Trophoblast cell (in vitro differentiated cells and primary cell): ENCODE measurements at regions not wholly inside any gene's neighbourhood (a gene's known extent, or its start where the extent isn't known, plus 50 kb on each side); places are given as distances from the start of the nearest gene placed in this dataset.
A peak's percentile ranks its signal among the peaks of the same experiment; 100 is the strongest.

ENCODE experiments used
- DNase-seq, 2 donors: peaks; one replicate each; pipeline ENCODE4 v3.0.0-alpha.2; 2016
- H2AFZ ChIP-seq: 2 replicates; pipeline ENCODE4 v1.6.1; 2013; ENCODE audit warnings: low read length, moderate library complexity, mild to moderate bottlenecking; ENCODE audit not compliant: insufficient read depth, poor library complexity
- H2AK5ac ChIP-seq: 2 replicates; pipeline ENCODE4 v1.6.1; 2013; ENCODE audit warnings: mild to moderate bottlenecking, low read length
- H2BK120ac ChIP-seq: 2 replicates; pipeline ENCODE4 v1.6.1; 2013; ENCODE audit warnings: low read length, mild to moderate bottlenecking, moderate library complexity; ENCODE audit not compliant: insufficient read depth, poor library complexity
- H2BK12ac ChIP-seq: 2 replicates; pipeline ENCODE4 v1.6.1; 2013; ENCODE audit warnings: mild to moderate bottlenecking, low read length, moderate library complexity
- H2BK5ac ChIP-seq: 2 replicates; pipeline ENCODE4 v1.6.1; 2013; ENCODE audit warnings: low read length, low read depth, moderate library complexity, mild to moderate bottlenecking; ENCODE audit not compliant: poor library complexity
- H3K14ac ChIP-seq: 2 replicates; pipeline ENCODE4 v1.6.1; 2013; ENCODE audit warnings: mild to moderate bottlenecking, low read length
- H3K18ac ChIP-seq: 2 replicates; pipeline ENCODE4 v1.6.1; 2013; ENCODE audit warnings: mild to moderate bottlenecking, low read length
- H3K23ac ChIP-seq: 2 replicates; pipeline ENCODE4 v1.6.1; 2013; ENCODE audit warnings: low read length
- H3K27ac ChIP-seq: 2 replicates; pipeline ENCODE4 v1.5.1; 2013; ENCODE audit warnings: low read depth, mild to moderate bottlenecking, inconsistent platforms, low read length, moderate library complexity
- H3K27me3 ChIP-seq: 2 replicates; pipeline ENCODE4 v1.6.1; 2013; ENCODE audit warnings: inconsistent platforms, mild to moderate bottlenecking, low read length, moderate library complexity; ENCODE audit not compliant: insufficient read depth
- H3K36me3 ChIP-seq, 2 experiments: 1 replicate in 1 of 2; 2 replicates in 1 of 2; pipeline ENCODE4 v1.6.1; 2013; ENCODE audit warnings: low read length in 2 of 2, mild to moderate bottlenecking in 2 of 2, moderate library complexity in 1 of 2; ENCODE audit not compliant: insufficient read depth in 2 of 2, control insufficient read depth in 1 of 2
- H3K4ac ChIP-seq: 2 replicates; pipeline ENCODE4 v1.6.1; 2013; ENCODE audit warnings: low read depth, mild to moderate bottlenecking, low read length, moderate library complexity
- H3K4me1 ChIP-seq, 2 experiments: 1 replicate in 1 of 2; 2 replicates in 1 of 2; pipeline ENCODE4 v1.6.1; 2013; ENCODE audit warnings: low read length in 2 of 2, mild to moderate bottlenecking in 2 of 2, moderate library complexity in 1 of 2; ENCODE audit not compliant: insufficient read depth in 2 of 2, control insufficient read depth in 1 of 2
- H3K4me2 ChIP-seq: 2 replicates; pipeline ENCODE4 v1.6.1; 2013; ENCODE audit warnings: inconsistent platforms, mild to moderate bottlenecking, low read length, moderate library complexity
- H3K4me3 ChIP-seq: 2 replicates; pipeline ENCODE4 v1.5.1; 2013; ENCODE audit warnings: mild to moderate bottlenecking, low read depth, low read length, inconsistent platforms
- H3K79me1 ChIP-seq: one replicate; pipeline ENCODE4 v1.6.1; 2013; ENCODE audit warnings: low read length
- H3K79me2 ChIP-seq: 2 replicates; pipeline ENCODE4 v1.6.1; 2013; ENCODE audit warnings: low read length, mild to moderate bottlenecking; ENCODE audit not compliant: control insufficient read depth, insufficient read depth, poor library complexity
- H3K9ac ChIP-seq: 2 replicates; pipeline ENCODE4 v1.6.1; 2013; ENCODE audit warnings: mild to moderate bottlenecking, low read length
- H3K9me3 ChIP-seq: 2 replicates; pipeline ENCODE4 v1.6.1; 2013; ENCODE audit warnings: low read depth, mild to moderate bottlenecking, control low read depth, inconsistent platforms, low read length; ENCODE audit not compliant: insufficient read depth
- H4K12ac ChIP-seq: 2 replicates; pipeline ENCODE4 v1.6.1; 2013; ENCODE audit warnings: low read depth, mild to moderate bottlenecking, low read length, moderate library complexity
- H4K8ac ChIP-seq: 2 replicates; pipeline ENCODE4 v1.6.1; 2013; ENCODE audit warnings: low read depth, mild to moderate bottlenecking, low read length, moderate library complexity
- H4K91ac ChIP-seq: one replicate; pipeline ENCODE4 v1.6.1; 2013; ENCODE audit warnings: low read depth, mild to moderate bottlenecking, low read length, moderate library complexity
- WGBS: extraction: QIAGEN DNeasy Blood & Tissue Kit; methylation state at CpG from one replicate; pipeline ENCODE4 v1.1.7; 2013; ENCODE audit warnings: missing lambda C conversion rate; ENCODE audit not compliant: insufficient read length, insufficient coverage; ENCODE audit errors: extremely low coverage; 5-methylcytosine and 5-hydroxymethylcytosine counted together

- no peak overlapping the region for H4K91ac ChIP-seq
- H3K4me3 ChIP-seq, result no peak overlapping the region
- WGBS, result no CpG with 5 or more reads among the region's 1 CpG
- no peaks in the 10 kb centered on the region for H3K79me2 ChIP-seq
- no peak overlapping the region for H3K4ac ChIP-seq
- no peak overlapping the region for H3K4me2 ChIP-seq
- H3K23ac ChIP-seq, result no peak overlapping the region
- H4K8ac ChIP-seq, result no peak overlapping the region
- no peaks in the 10 kb centered on the region for H3K36me3 ChIP-seq
- H3K14ac ChIP-seq, result no peak overlapping the region
- no peaks in the 10 kb centered on the region for H3K9me3 ChIP-seq
- no peaks in the 10 kb centered on the region for H3K27me3 ChIP-seq
- no peak for DNase-seq
- H4K12ac ChIP-seq, result no peak overlapping the region
- H2AFZ ChIP-seq, result no peak overlapping the region
- no peak overlapping the region for H3K27ac ChIP-seq
- H2BK5ac ChIP-seq, result no peak overlapping the region
- H3K18ac ChIP-seq, result no peak overlapping the region
- no peak overlapping the region for H2BK12ac ChIP-seq
- no peak overlapping the region for H2AK5ac ChIP-seq
- no peak overlapping the region for H3K9ac ChIP-seq
- no peak overlapping the region for H2BK120ac ChIP-seq
- H3K79me1 ChIP-seq, result no peaks in the 10 kb centered on the region
- no peaks in the 10 kb centered on the region for H3K4me1 ChIP-seq
These were observed 1252.9 kb upstream of the TMEM132C start for GRCh38 chr12:127014079-127014478.

GRCh38 chr12:127024791-127025190 is 1242.2 kb upstream of the TMEM132C start:
- Histone ChIP-seq H3K79me2 (no peaks in the 10 kb centered on the region), H3K4ac (no peak overlapping the region), H3K36me3 (no peaks in the 10 kb centered on the region), H2BK12ac (no peak overlapping the region), H2BK120ac (no peak overlapping the region), H2BK5ac (no peak overlapping the region), H3K14ac (no peak overlapping the region), H4K8ac (no peak overlapping the region), H3K4me1 (no peaks in the 10 kb centered on the region), H3K23ac (no peak overlapping the region), H3K27ac (no peak overlapping the region), H3K9me3 (peaks cover 1% of the 10 kb centered on the region), H3K27me3 (no peaks in the 10 kb centered on the region), H3K4me3 (no peak overlapping the region), H2AFZ (no peak overlapping the region), H3K79me1 (no peaks in the 10 kb centered on the region), H3K9ac (no peak overlapping the region), H3K4me2 (no peak overlapping the region), H4K12ac (no peak overlapping the region), H2AK5ac (no peak overlapping the region), H4K91ac (no peak overlapping the region), H3K18ac (no peak overlapping the region)
- no peak for DNase-seq
- WGBS, result no CpG with 5 or more reads among the region's 2 CpGs

GRCh38 chr12:127025545-127025944 is 1241.4 kb upstream of the TMEM132C start:
- H3K18ac ChIP-seq, result no peak overlapping the region
- no peak overlapping the region for H3K4me3 ChIP-seq
- no peak overlapping the region for H3K4me2 ChIP-seq
- no peak overlapping the region for H2BK12ac ChIP-seq
- peaks cover 1% of the 10 kb centered on the region for H3K9me3 ChIP-seq
- H2AK5ac ChIP-seq, result no peak overlapping the region
- no peak for DNase-seq
- H3K9ac ChIP-seq, result no peak overlapping the region
- no CpG with 5 or more reads among the region's 1 CpG for WGBS
- no peaks in the 10 kb centered on the region for H3K4me1 ChIP-seq
- H3K27ac ChIP-seq, result no peak overlapping the region
- H3K14ac ChIP-seq, result no peak overlapping the region
- no peak overlapping the region for H3K4ac ChIP-seq
- H4K91ac ChIP-seq, result no peak overlapping the region
- no peaks in the 10 kb centered on the region for H3K36me3 ChIP-seq
- no peaks in the 10 kb centered on the region for H3K27me3 ChIP-seq
- no peaks in the 10 kb centered on the region for H3K79me1 ChIP-seq
- H2BK120ac ChIP-seq, result no peak overlapping the region
- H4K8ac ChIP-seq, result no peak overlapping the region
- no peak overlapping the region for H2BK5ac ChIP-seq
- H3K79me2 ChIP-seq, result no peaks in the 10 kb centered on the region
- no peak overlapping the region for H2AFZ ChIP-seq
- no peak overlapping the region for H4K12ac ChIP-seq
- no peak overlapping the region for H3K23ac ChIP-seq

- no peak overlapping the region for H3K9ac ChIP-seq
- no peak overlapping the region for H3K14ac ChIP-seq
- H3K4me2 ChIP-seq, result no peak overlapping the region
- peak; percentile 55 to 64 for DNase-seq
- H2BK12ac ChIP-seq, result no peak overlapping the region
- H4K12ac ChIP-seq, result no peak overlapping the region
- H3K36me3 ChIP-seq, result no peaks in the 10 kb centered on the region
- H3K23ac ChIP-seq, result no peak overlapping the region
- H2BK120ac ChIP-seq, result no peak overlapping the region
- no peak overlapping the region for H4K91ac ChIP-seq
- WGBS, result no CpG with 5 or more reads among the region's 11 CpGs
- H2BK5ac ChIP-seq, result no peak overlapping the region
- H3K9me3 ChIP-seq, result peaks cover 2% of the 10 kb centered on the region
- no peak overlapping the region for H3K4ac ChIP-seq
- no peak overlapping the region for H4K8ac ChIP-seq
- no peak overlapping the region for H3K18ac ChIP-seq
- H3K27ac ChIP-seq, result no peak overlapping the region
- no peaks in the 10 kb centered on the region for H3K4me1 ChIP-seq
- H2AFZ ChIP-seq, result no peak overlapping the region
- H3K4me3 ChIP-seq, result no peak overlapping the region
- no peaks in the 10 kb centered on the region for H3K79me1 ChIP-seq
- H3K27me3 ChIP-seq, result no peaks in the 10 kb centered on the region
- H2AK5ac ChIP-seq, result no peak overlapping the region
- H3K79me2 ChIP-seq, result no peaks in the 10 kb centered on the region
These were observed 1231.7 kb upstream of the TMEM132C start for GRCh38 chr12:127035011-127035879.
